Spinal cord (tissue), 9 donors: ENCODE measurements at regions not wholly inside any gene's neighbourhood (a gene's known extent, or its start where the extent isn't known, plus 50 kb on each side); places are given as distances from the start of the nearest gene placed in this dataset.

Experiments
- DNase-seq, 6 donors: peaks; one replicate each; pipeline versions ENCODE4 v3.0.0 to v3.0.0-alpha.2; 2013 to 2015; ENCODE audit warnings: low spot score in 6 of 6, low read depth in 4 of 6
- H3K27ac ChIP-seq: one replicate; pipeline ENCODE4 v1.5.1; 2013; ENCODE audit warnings: low read depth, low read length, control low read depth
- H3K27me3 ChIP-seq: one replicate; pipeline ENCODE4 v1.6.1; 2013; ENCODE audit warnings: low read length; ENCODE audit not compliant: control insufficient read depth, insufficient read depth
- H3K36me3 ChIP-seq: one replicate; pipeline ENCODE4 v1.6.1; 2013; ENCODE audit warnings: low read length; ENCODE audit not compliant: control insufficient read depth, insufficient read depth
- H3K4me1 ChIP-seq: one replicate; pipeline ENCODE4 v1.6.1; 2013; ENCODE audit warnings: low read length; ENCODE audit not compliant: control insufficient read depth, insufficient read depth
- H3K4me3 ChIP-seq: one replicate; pipeline ENCODE4 v1.5.1; 2013; ENCODE audit warnings: low read depth, low read length, control low read depth
- H3K9me3 ChIP-seq: one replicate; pipeline ENCODE4 v1.6.1; 2013; ENCODE audit warnings: low read length; ENCODE audit not compliant: control insufficient read depth, insufficient read depth
- WGBS: methylation state at CpG from one replicate; pipeline ENCODE4 v1.1.5; 2013; ENCODE audit warnings: missing lambda C conversion rate; ENCODE audit not compliant: insufficient coverage; 5-methylcytosine and 5-hydroxymethylcytosine counted together
- donor health status: healthy.

DNA sequence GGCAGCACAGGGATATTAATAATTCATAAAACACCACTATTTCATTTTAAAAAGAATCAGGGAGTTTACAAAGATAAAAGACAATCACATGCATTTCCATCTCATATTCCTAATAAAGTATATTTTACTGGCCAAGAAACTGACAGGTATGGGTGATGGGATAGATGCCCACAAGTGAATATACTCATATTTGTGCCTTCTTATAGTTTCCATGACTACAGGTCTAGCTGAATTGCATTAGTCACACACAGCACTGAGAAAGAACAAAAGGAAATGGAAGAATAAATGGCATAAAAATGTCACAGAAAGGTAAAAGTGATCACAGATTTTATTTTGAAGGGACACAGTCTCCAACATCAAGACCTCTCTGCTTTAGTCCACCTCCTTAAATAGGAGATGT, 193.5 kb downstream of the PLK2 start:
- Histone ChIP-seq H3K4me1 (no peaks in the 10 kb centered on the region), H3K36me3 (no peaks in the 10 kb centered on the region), H3K9me3 (no peaks in the 10 kb centered on the region), H3K27me3 (no peaks in the 10 kb centered on the region), H3K27ac (no peak overlapping the region), H3K4me3 (no peak overlapping the region)
- peak in 1 of 6 donors; percentile 59 for DNase-seq

DNA sequence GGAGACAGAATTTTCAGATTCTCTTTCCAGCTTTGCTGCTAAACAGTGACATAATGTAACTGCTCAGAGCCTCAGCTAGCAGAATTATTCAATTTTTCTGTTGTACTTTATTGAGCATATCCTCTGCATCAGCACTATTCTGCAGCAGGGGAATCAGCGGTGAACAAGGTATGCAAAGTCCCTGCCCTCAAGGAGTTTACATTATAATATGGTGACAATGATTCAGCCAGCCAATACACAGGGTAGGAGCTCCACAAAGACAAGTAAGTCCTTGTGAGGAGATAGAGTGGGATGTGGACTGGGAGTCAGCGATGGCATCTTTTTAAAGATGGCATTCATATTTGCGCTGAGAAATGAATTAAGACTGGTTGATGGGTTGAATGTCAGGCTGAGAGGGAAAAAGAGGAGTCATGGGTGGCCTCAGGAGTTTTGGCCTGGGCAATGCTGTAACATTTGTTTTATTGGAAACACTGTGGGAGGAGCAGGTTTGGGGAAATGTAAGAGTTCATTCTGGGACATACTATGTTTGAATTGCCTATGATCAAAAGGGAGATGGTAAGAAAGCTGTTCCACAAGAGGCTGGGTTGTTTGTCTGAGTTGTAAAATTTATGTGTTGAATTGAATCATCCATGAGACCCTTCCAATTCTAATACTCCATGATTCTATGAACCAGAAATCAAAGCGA, 194.5 kb downstream of the PLK2 start:
- H3K27ac ChIP-seq, result no peak overlapping the region
- no peak overlapping the region for H3K4me3 ChIP-seq
- no peak for DNase-seq
- H3K36me3 ChIP-seq, result no peaks in the 10 kb centered on the region
- H3K4me1 ChIP-seq, result no peaks in the 10 kb centered on the region
- WGBS, result 91% methylated on average over 3 of the region's 4 CpGs
- H3K27me3 ChIP-seq, result no peaks in the 10 kb centered on the region
- H3K9me3 ChIP-seq, result no peaks in the 10 kb centered on the region

DNA sequence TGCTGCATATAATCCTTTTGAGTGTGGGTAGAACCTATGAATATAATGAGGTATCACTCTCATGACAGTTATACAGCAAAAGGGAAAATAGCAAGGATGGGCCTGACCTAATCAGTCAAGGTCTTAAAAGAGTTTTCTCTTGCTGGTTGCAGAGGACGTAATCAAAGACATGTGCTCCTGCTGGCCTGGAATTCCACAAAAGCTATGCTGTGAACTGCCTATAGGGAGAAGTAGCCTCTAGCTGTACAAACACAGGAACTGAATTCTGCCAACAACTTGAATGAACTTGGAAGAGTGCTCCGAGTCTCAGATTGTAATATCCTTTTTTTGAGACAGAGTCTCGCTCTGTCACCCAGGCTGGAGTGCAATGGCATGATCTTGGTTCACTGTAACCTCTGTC, 195.6 kb downstream of the PLK2 start:
- Histone ChIP-seq H3K9me3 (no peaks in the 10 kb centered on the region), H3K36me3 (no peaks in the 10 kb centered on the region), H3K27me3 (no peaks in the 10 kb centered on the region), H3K4me1 (no peaks in the 10 kb centered on the region), H3K4me3 (no peak overlapping the region), H3K27ac (no peak overlapping the region)
- DNase-seq, result no peak
- 86% methylated on average over 3 of the region's 3 CpGs for WGBS

DNA sequence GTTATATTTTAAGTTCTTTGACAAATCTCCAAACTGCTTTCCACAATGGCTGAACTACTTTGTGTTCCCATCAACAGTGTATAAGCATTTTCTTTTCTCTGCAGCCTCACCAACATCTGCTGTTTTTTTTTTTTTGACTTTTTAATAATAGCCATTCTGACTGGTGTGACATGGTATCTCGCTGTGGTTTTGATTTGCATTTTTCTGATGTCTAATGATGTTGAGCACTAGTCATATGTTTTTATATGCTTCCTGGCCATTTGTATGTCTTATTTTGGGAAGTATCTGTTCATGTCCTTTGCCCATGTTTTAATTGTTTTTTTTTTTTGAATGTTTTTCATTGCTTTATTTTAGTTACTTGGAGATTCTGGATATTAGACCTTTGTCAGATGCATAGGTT, 196.6 kb downstream of the PLK2 start:
- no peaks in the 10 kb centered on the region for H3K4me1 ChIP-seq
- no peak overlapping the region for H3K27ac ChIP-seq
- no peaks in the 10 kb centered on the region for H3K36me3 ChIP-seq
- H3K9me3 ChIP-seq, result no peaks in the 10 kb centered on the region
- no CpG with 5 or more reads among the region's 1 CpG for WGBS
- no peaks in the 10 kb centered on the region for H3K27me3 ChIP-seq
- no peak for DNase-seq
- no peak overlapping the region for H3K4me3 ChIP-seq

DNA sequence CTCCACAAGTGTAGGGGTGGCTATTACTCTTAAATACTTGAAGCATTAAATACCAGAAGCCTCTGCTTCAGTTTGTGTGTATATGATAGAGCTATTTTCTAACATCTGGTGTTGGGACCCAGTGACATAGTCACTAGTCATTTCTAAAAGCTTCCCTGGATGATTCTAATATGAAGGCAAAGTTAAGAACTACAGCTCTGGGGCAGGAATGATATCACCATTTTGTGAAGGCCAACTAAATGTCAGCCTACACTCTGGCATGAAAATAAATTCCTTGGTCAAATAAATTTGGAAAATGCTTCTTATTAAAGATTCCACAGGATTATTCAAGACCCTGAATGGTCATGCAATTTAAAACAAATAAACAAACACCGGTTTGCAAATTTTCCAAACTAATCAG, 197.7 kb downstream of the PLK2 start:
- Histone ChIP-seq H3K36me3 (no peaks in the 10 kb centered on the region), H3K27ac (no peak overlapping the region)
- no CpG with 5 or more reads among the region's 1 CpG for WGBS

DNA sequence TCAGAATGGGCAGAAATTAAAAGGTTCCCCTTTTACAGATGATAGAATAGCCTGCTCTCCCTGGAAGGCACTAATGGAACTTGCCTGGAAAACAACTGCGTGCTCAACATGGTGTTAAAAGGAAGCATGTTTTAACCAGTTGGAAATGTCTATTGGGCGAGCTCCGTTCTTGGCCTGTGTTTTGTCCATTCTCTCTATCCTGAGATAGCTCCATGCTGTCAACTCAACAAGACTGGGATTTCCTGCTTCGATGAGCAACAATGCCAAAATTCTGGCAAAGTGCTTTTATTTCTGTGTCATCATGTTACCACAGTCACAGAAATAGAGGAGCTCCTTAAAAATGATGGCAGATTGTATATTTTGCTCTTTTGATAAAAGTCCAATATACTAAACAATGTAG, 198.3 kb downstream of the PLK2 start:
- Histone ChIP-seq H3K27ac (no peak overlapping the region), H3K9me3 (no peaks in the 10 kb centered on the region), H3K4me3 (no peak overlapping the region), H3K36me3 (no peaks in the 10 kb centered on the region), H3K27me3 (no peaks in the 10 kb centered on the region), H3K4me1 (no peaks in the 10 kb centered on the region)
- 33% methylated on average over 1 of the region's 4 CpGs for WGBS
- peak in 1 of 6 donors; percentile 46 for DNase-seq

More for the DNA sequence above, 197.7 kb downstream of the PLK2 start:
- Histone ChIP-seq H3K27me3 (no peaks in the 10 kb centered on the region), H3K9me3 (no peaks in the 10 kb centered on the region), H3K4me1 (no peaks in the 10 kb centered on the region), H3K4me3 (no peak overlapping the region)
- DNase-seq, result no peak

DNA sequence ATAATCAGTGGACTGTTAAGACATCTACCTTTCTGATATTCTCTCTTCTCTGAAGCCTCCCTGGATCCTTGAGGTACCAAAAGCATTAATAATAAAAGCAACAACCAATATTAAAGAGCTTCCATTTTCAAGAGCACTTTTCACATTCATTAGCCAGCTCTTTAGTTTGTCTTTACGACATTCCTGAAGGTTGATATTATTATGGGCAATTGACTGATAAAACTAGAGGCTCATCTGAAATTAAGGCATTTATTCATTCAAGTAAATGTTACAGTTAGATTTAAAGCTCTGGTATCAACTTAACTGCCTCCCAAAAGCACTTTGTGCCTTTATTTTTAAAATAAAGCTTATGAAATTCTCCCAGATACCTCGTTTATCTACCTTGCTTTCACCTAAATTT, 199.6 kb downstream of the PLK2 start:
- no peaks in the 10 kb centered on the region for H3K4me1 ChIP-seq
- no peak overlapping the region for H3K4me3 ChIP-seq
- H3K27me3 ChIP-seq, result no peaks in the 10 kb centered on the region
- DNase-seq, result no peak
- no peak overlapping the region for H3K27ac ChIP-seq
- WGBS, result no CpG with 5 or more reads among the region's 2 CpGs
- no peaks in the 10 kb centered on the region for H3K36me3 ChIP-seq
- no peaks in the 10 kb centered on the region for H3K9me3 ChIP-seq

DNA sequence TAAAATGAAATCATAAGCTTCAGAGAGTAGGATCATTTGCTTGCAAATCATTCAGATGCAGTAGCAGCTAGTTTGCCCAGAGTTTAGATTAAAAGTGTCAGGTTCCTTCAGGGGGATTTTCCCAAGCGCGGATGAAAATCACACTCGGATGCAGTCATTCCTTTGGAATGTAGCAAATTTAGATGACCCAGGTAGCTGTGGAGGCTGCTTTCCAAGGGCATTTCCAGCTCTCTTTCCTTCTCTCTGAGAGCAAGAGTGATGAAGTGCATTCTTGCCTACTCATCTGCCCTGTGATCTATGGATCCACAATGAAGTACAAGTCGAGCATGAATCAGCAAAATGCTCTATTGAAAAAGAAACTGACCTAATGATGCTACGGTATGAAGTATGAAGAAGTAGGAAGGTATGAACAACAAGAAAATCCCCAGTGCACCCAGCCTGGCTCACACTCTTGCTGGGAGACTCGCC, 200.2 kb downstream of the PLK2 start:
- no peaks in the 10 kb centered on the region for H3K27me3 ChIP-seq
- H3K36me3 ChIP-seq, result no peaks in the 10 kb centered on the region
- no peaks in the 10 kb centered on the region for H3K9me3 ChIP-seq
- no peaks in the 10 kb centered on the region for H3K4me1 ChIP-seq
- WGBS, result 82% methylated on average over 4 of the region's 6 CpGs
- H3K27ac ChIP-seq, result no peak overlapping the region
- no peak overlapping the region for H3K4me3 ChIP-seq
- DNase-seq, result peak in 1 of 6 donors; percentile 22

DNA sequence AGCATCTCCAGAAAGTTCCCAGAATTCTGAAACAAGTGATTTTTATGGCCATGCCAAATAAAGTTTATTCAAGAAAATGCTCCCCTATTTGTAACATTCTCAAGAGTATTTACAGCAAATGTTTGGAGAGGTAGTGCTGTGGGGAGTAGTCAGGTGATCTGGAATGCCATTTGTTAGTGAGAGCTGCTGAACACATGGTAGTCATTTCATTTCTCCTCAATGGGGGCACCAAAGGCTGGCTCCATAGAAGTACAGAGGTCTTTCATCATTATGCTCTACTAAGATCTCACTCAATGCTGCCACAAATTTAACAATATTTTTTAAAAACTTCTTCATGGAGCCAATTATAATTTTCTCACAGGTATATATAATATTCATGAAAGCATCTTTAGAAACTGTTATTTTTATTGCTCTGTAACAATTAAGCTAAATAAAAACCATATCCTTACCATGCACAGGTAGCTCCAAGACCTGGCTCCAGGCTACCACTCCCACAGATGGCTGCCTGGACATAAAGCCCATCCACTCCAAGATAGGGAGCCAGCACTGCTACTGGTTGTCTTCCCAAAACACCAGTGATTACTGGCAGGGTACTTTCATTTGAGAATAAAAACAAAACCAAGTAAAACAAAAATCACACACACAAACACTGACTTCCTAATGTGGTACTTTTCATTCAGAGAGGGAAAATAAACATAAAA, 200.8 kb downstream of the PLK2 start:
- Histone ChIP-seq H3K4me1 (no peaks in the 10 kb centered on the region), H3K27me3 (no peaks in the 10 kb centered on the region), H3K9me3 (no peaks in the 10 kb centered on the region), H3K36me3 (no peaks in the 10 kb centered on the region), H3K4me3 (no peak overlapping the region), H3K27ac (no peak overlapping the region)
- DNase-seq, result no peak

DNA sequence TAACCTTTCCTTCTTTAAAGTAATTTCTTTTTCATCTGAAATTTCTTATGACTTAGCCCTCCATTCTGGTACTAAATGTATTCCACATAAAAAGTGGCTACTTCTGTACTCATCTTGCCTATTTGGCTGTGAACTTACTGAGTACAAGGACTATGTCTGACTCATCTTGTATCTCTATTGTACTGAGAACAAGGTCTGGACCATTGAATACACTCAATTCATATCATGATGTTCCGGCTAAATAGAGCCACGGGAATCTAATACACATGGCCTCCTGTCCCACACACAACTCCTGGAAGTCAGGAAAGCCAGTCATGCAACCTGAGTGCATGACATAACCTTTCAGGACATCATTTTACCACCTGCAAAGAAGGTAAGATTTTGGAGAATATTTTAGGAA, 203.9 kb downstream of the PLK2 start:
- no peak for DNase-seq
- H3K27ac ChIP-seq, result no peak overlapping the region
- no CpG with 5 or more reads among the region's 2 CpGs for WGBS
- no peaks in the 10 kb centered on the region for H3K36me3 ChIP-seq
- no peak overlapping the region for H3K4me3 ChIP-seq
- H3K9me3 ChIP-seq, result no peaks in the 10 kb centered on the region
- no peaks in the 10 kb centered on the region for H3K27me3 ChIP-seq
- no peaks in the 10 kb centered on the region for H3K4me1 ChIP-seq
